HFF-Myc (cell line): ENCODE measurements at regions not wholly inside any gene's neighbourhood (a gene's known extent, or its start where the extent isn't known, plus 50 kb on each side); places are given as distances from the start of the nearest gene placed in this dataset.

Source experiments
- DNase-seq: peaks from one replicate; pipeline ENCODE4 v3.0.0-alpha.2; 2011; ENCODE audit warnings: low read depth; ENCODE audit errors: extremely low read depth
- H3K4me3 ChIP-seq: replicated peaks from 2 replicates; pipeline ENCODE4 v1.5.1; 2011; ENCODE audit warnings: low read depth, mild to moderate bottlenecking, control low read depth, low read length
- CTCF ChIP-seq: IDR thresholded peaks from 2 replicates; pipeline ENCODE4 v1.5.1; 2012; ENCODE audit warnings: mild to moderate bottlenecking, low read depth, low read length, control low read depth; ENCODE audit errors: missing control alignments

GRCh38 chr17:36835036-36835435 lies 102.2 kb upstream of the LHX1 start:
- no peak for TF ChIP-seq CTCF
- H3K4me3 ChIP-seq: no peak overlapping the region
- no peak for DNase-seq

- TF ChIP-seq CTCF: no peak
- no peak overlapping the region for H3K4me3 ChIP-seq
- DNase-seq: no peak
Observed at GRCh38 chr17:36837195-36837938, 99.9 kb upstream of the LHX1 start.

- no peak for TF ChIP-seq CTCF
- no peak overlapping the region for H3K4me3 ChIP-seq
- DNase-seq: no peak
Observed at GRCh38 chr17:36837939-36838272, 99.4 kb upstream of the LHX1 start.

- TF ChIP-seq CTCF: no peak
- no peak for DNase-seq
- H3K4me3 ChIP-seq: no peak overlapping the region
Observed at GRCh38 chr17:36839256-36839655, 98.0 kb upstream of the LHX1 start.

- no peak for TF ChIP-seq CTCF
- no peak overlapping the region for H3K4me3 ChIP-seq
- no peak for DNase-seq
Observed at GRCh38 chr17:36840796-36841195, 96.5 kb upstream of the LHX1 start.

GRCh38 chr17:36842231-36842819 lies 95.0 kb upstream of the LHX1 start:
- H3K4me3 ChIP-seq: no peak overlapping the region
- DNase-seq: no peak
- no peak for TF ChIP-seq CTCF
